Activated CD4-positive, alpha-beta T cell treated with anti-CD3 and anti-CD28 coated beads for 36 hours (primary cell): ENCODE measurements at regions not wholly inside any gene's neighbourhood (a gene's known extent, or its start where the extent isn't known, plus 50 kb on each side); places are given as distances from the start of the nearest gene placed in this dataset.

Source experiments
- ATAC-seq: fragments of 200-7000 bp; cut with Tn5 transposase; one replicate; pipeline ENCODE4 v1.10.0; 2021; ENCODE audit warnings: mild to moderate bottlenecking, moderate library complexity
- CTCF ChIA-PET: fragments of 350-600 bp; sonication (Branson Sonifier 250); formaldehyde crosslinking; loops from one replicate; lab custom pipeline; 2021; ENCODE audit warnings: antibody characterized with exemption; lab: Charles Lee
- POLR2A ChIA-PET: fragments of 350-600 bp; sonication (Branson Sonifier 250); formaldehyde crosslinking; loops from one replicate; lab custom pipeline; 2021; ENCODE audit warnings: antibody characterized with exemption, inconsistent platforms; lab: Charles Lee
- DNase-seq: peaks from one replicate; pipeline ENCODE4 v3.0.0-alpha.2; 2020
- H3K27ac Mint-ChIP-seq: one replicate; pipeline ENCODE4 v1.8.0; 2021; ENCODE audit warnings: mixed read lengths
- H3K27me3 Mint-ChIP-seq: one replicate; pipeline ENCODE4 v1.8.0; 2021; ENCODE audit warnings: mixed read lengths
- H3K36me3 Mint-ChIP-seq: one replicate; pipeline ENCODE4 v1.8.0; 2021; ENCODE audit warnings: low read depth, mixed read lengths
- H3K4me1 Mint-ChIP-seq: one replicate; pipeline ENCODE4 v1.8.0; 2021; ENCODE audit warnings: mixed read lengths
- H3K4me3 Mint-ChIP-seq: one replicate; pipeline ENCODE4 v1.8.0; 2021; ENCODE audit warnings: mild to moderate bottlenecking, moderate library complexity, mixed read lengths
- H3K9me3 Mint-ChIP-seq: one replicate; pipeline ENCODE4 v1.8.0; 2021; ENCODE audit warnings: low read depth, mixed read lengths
- intact Hi-C, 2 experiments: fragments of 100-400 bp; cut with DNase I in 1 of 2; cut with micrococcal nuclease in 1 of 2; formaldehyde crosslinking; loops; one replicate each; pipeline versions ENCODE4 v1.14.2 to v1.15.1; 2022 to 2024; cut with DNase I, micrococcal nuclease

GRCh38 chr2:4556135-4556896 lies 852.9 kb downstream of the DCDC2C start:
- ChIA-PET POLR2A (no interaction called here), CTCF (no interaction called here)
- H3K4me3 Mint-ChIP-seq = no peak overlapping the region
- ATAC-seq (no peak), DNase-seq (no peak)
- intact Hi-C loops = no loop called here
- peaks cover 3% of the 10 kb centered on the region for H3K9me3 Mint-ChIP-seq
- no peaks in the 10 kb centered on the region for H3K27me3 Mint-ChIP-seq
- H3K4me1 Mint-ChIP-seq = no peaks in the 10 kb centered on the region
- no peak overlapping the region for H3K27ac Mint-ChIP-seq
- H3K36me3 Mint-ChIP-seq = no peaks in the 10 kb centered on the region

- intact Hi-C loops = no loop called here
- H3K27ac Mint-ChIP-seq = no peak overlapping the region
- ChIA-PET CTCF (no interaction called here), POLR2A (no interaction called here)
- H3K4me1 Mint-ChIP-seq = no peaks in the 10 kb centered on the region
- DNase-seq (no peak), ATAC-seq (no peak)
- H3K9me3 Mint-ChIP-seq = peaks cover 4% of the 10 kb centered on the region
- H3K36me3 Mint-ChIP-seq = no peaks in the 10 kb centered on the region
- H3K4me3 Mint-ChIP-seq = no peak overlapping the region
- H3K27me3 Mint-ChIP-seq = no peaks in the 10 kb centered on the region
Measured at GRCh38 chr2:4561196-4561595, 857.8 kb downstream of the DCDC2C start.

- H3K4me1 Mint-ChIP-seq = no peaks in the 10 kb centered on the region
- ChIA-PET CTCF (no interaction called here), POLR2A (no interaction called here)
- no peaks in the 10 kb centered on the region for H3K36me3 Mint-ChIP-seq
- intact Hi-C loops = no loop called here
- H3K27ac Mint-ChIP-seq = no peak overlapping the region
- H3K4me3 Mint-ChIP-seq = no peak overlapping the region
- H3K27me3 Mint-ChIP-seq = no peaks in the 10 kb centered on the region
- no peak for DNase-seq
- no peak for ATAC-seq
- peaks cover 18% of the 10 kb centered on the region for H3K9me3 Mint-ChIP-seq
Measured at GRCh38 chr2:4576075-4576474, 872.7 kb downstream of the DCDC2C start.

- peaks cover 10% of the 10 kb centered on the region for H3K9me3 Mint-ChIP-seq
- POLR2A ChIA-PET = no interaction called here
- CTCF ChIA-PET = no interaction called here
- H3K27me3 Mint-ChIP-seq = no peaks in the 10 kb centered on the region
- intact Hi-C loops = no loop called here
- DNase-seq = no peak
- H3K27ac Mint-ChIP-seq = no peak overlapping the region
- H3K4me1 Mint-ChIP-seq = no peaks in the 10 kb centered on the region
- no peaks in the 10 kb centered on the region for H3K36me3 Mint-ChIP-seq
- no peak for ATAC-seq
- no peak overlapping the region for H3K4me3 Mint-ChIP-seq
Measured at GRCh38 chr2:4579977-4580376, 876.6 kb downstream of the DCDC2C start.

- POLR2A ChIA-PET = no interaction called here
- CTCF ChIA-PET = no interaction called here
- Mint-ChIP-seq H3K4me3 (no peak overlapping the region), H3K36me3 (no peaks in the 10 kb centered on the region), H3K27me3 (no peaks in the 10 kb centered on the region), H3K9me3 (peaks cover 10% of the 10 kb centered on the region), H3K4me1 (no peaks in the 10 kb centered on the region), H3K27ac (no peak overlapping the region)
- no peak for ATAC-seq
- intact Hi-C loops = no loop called here
- no peak for DNase-seq
Measured at GRCh38 chr2:4585057-4585635, 881.8 kb downstream of the DCDC2C start.

- ATAC-seq (no peak), DNase-seq (no peak)
- POLR2A ChIA-PET = no interaction called here
- intact Hi-C loops = no loop called here
- CTCF ChIA-PET = no interaction called here
- no peaks in the 10 kb centered on the region for H3K27me3 Mint-ChIP-seq
- no peaks in the 10 kb centered on the region for H3K4me1 Mint-ChIP-seq
- no peak overlapping the region for H3K27ac Mint-ChIP-seq
- no peak overlapping the region for H3K4me3 Mint-ChIP-seq
- H3K9me3 Mint-ChIP-seq = peaks cover 12% of the 10 kb centered on the region
- H3K36me3 Mint-ChIP-seq = no peaks in the 10 kb centered on the region
Measured at GRCh38 chr2:4588606-4589005, 885.2 kb downstream of the DCDC2C start.

GRCh38 chr2:4591261-4591660 lies 887.9 kb downstream of the DCDC2C start:
- intact Hi-C loops = no loop called here
- Mint-ChIP-seq H3K9me3 (peaks cover 10% of the 10 kb centered on the region), H3K4me1 (no peaks in the 10 kb centered on the region), H3K27me3 (no peaks in the 10 kb centered on the region), H3K36me3 (no peaks in the 10 kb centered on the region), H3K27ac (no peak overlapping the region), H3K4me3 (no peak overlapping the region)
- ATAC-seq (no peak), DNase-seq (no peak)
- CTCF ChIA-PET = no interaction called here
- POLR2A ChIA-PET = no interaction called here

GRCh38 chr2:4597400-4597799 lies 894.0 kb downstream of the DCDC2C start:
- H3K4me1 Mint-ChIP-seq = no peaks in the 10 kb centered on the region
- no peak for ATAC-seq
- intact Hi-C loops = no loop called here
- ChIA-PET POLR2A (no interaction called here), CTCF (no interaction called here)
- H3K4me3 Mint-ChIP-seq = no peak overlapping the region
- H3K9me3 Mint-ChIP-seq = peaks cover 2% of the 10 kb centered on the region
- no peak overlapping the region for H3K27ac Mint-ChIP-seq
- DNase-seq = no peak
- H3K36me3 Mint-ChIP-seq = no peaks in the 10 kb centered on the region
- H3K27me3 Mint-ChIP-seq = no peaks in the 10 kb centered on the region

- DNase-seq = no peak
- Mint-ChIP-seq H3K4me3 (no peak overlapping the region), H3K36me3 (no peaks in the 10 kb centered on the region), H3K4me1 (no peaks in the 10 kb centered on the region), H3K27ac (no peak overlapping the region), H3K27me3 (no peaks in the 10 kb centered on the region), H3K9me3 (peaks cover 3% of the 10 kb centered on the region)
- no peak for ATAC-seq
- ChIA-PET CTCF (no interaction called here), POLR2A (no interaction called here)
- intact Hi-C loops = no loop called here
Measured at GRCh38 chr2:4604767-4605166, 901.4 kb downstream of the DCDC2C start.

- CTCF ChIA-PET = no interaction called here
- Mint-ChIP-seq H3K9me3 (peaks cover 14% of the 10 kb centered on the region), H3K27me3 (no peaks in the 10 kb centered on the region), H3K4me3 (no peak overlapping the region), H3K36me3 (no peaks in the 10 kb centered on the region), H3K4me1 (no peaks in the 10 kb centered on the region), H3K27ac (no peak overlapping the region)
- intact Hi-C loops = no loop called here
- ATAC-seq (no peak), DNase-seq (no peak)
- POLR2A ChIA-PET = no interaction called here
Measured at GRCh38 chr2:4618141-4618540, 914.8 kb downstream of the DCDC2C start.

GRCh38 chr2:4618630-4619228 lies 915.4 kb downstream of the DCDC2C start:
- no peaks in the 10 kb centered on the region for H3K27me3 Mint-ChIP-seq
- no peak for ATAC-seq
- H3K27ac Mint-ChIP-seq = no peak overlapping the region
- no peak for DNase-seq
- CTCF ChIA-PET = no interaction called here
- H3K4me3 Mint-ChIP-seq = no peak overlapping the region
- intact Hi-C loops = no loop called here
- peaks cover 17% of the 10 kb centered on the region for H3K9me3 Mint-ChIP-seq
- no peaks in the 10 kb centered on the region for H3K36me3 Mint-ChIP-seq
- no peaks in the 10 kb centered on the region for H3K4me1 Mint-ChIP-seq
- POLR2A ChIA-PET = no interaction called here

- Mint-ChIP-seq H3K4me1 (no peaks in the 10 kb centered on the region), H3K4me3 (no peak overlapping the region), H3K27ac (no peak overlapping the region), H3K36me3 (no peaks in the 10 kb centered on the region), H3K27me3 (no peaks in the 10 kb centered on the region), H3K9me3 (peaks cover 2% of the 10 kb centered on the region)
- DNase-seq = no peak
- intact Hi-C loops = no loop called here
- ChIA-PET POLR2A (no interaction called here), CTCF (no interaction called here)
- ATAC-seq = no peak
Measured at GRCh38 chr2:4628998-4629501, 925.7 kb downstream of the DCDC2C start.
